Keratinocyte (primary cell): ENCODE measurements at regions not wholly inside any gene's neighbourhood (a gene's known extent, or its start where the extent isn't known, plus 50 kb on each side); places are given as distances from the start of the nearest gene placed in this dataset.

Source experiments
- DNase-seq: peaks from one replicate; pipeline ENCODE4 v3.0.0-alpha.2; 2011; ENCODE audit warnings: low read depth, missing footprints, low spot score
- FAIRE-seq: peaks from 2 replicates; lab custom pipeline; 2011; peaks lifted over from hg19 to GRCh38; lab: Jason Lieb, UNC
- H2AFZ ChIP-seq: 2 replicates; pipeline ENCODE4 v1.6.0; 2012; ENCODE audit warnings: low read length, control low read depth, inconsistent platforms; ENCODE audit not compliant: control insufficient read depth
- H3K27ac ChIP-seq: 2 replicates; pipeline ENCODE4 v1.5.1; 2011; ENCODE audit warnings: low read length; ENCODE audit not compliant: control insufficient read depth, insufficient read depth
- H3K27me3 ChIP-seq: 3 replicates; pipeline ENCODE4 v1.6.0; 2011; ENCODE audit warnings: low read length; ENCODE audit not compliant: control insufficient read depth, insufficient read depth; ENCODE audit errors: extremely low read depth
- H3K36me3 ChIP-seq, 2 experiments: 2 replicates in 1 of 2; 3 replicates in 1 of 2; pipeline ENCODE4 v1.5.1; 2011; ENCODE audit warnings: low read length in 2 of 2, mild to moderate bottlenecking in 1 of 2; ENCODE audit not compliant: control insufficient read depth in 2 of 2, insufficient read depth in 2 of 2; ENCODE audit errors: extremely low read depth in 1 of 2
- H3K4me1 ChIP-seq: 3 replicates; pipeline ENCODE4 v1.5.1; 2011; ENCODE audit warnings: low read length; ENCODE audit not compliant: control insufficient read depth, insufficient read depth; ENCODE audit errors: extremely low read depth
- H3K4me2 ChIP-seq: 3 replicates; pipeline ENCODE4 v1.6.0; 2011; ENCODE audit warnings: low read depth, low read length; ENCODE audit not compliant: control insufficient read depth, insufficient read depth; ENCODE audit errors: extremely low read depth
- H3K4me3 ChIP-seq, 3 experiments: fragments of 200-600 bp in 1 of 3; sonication (generic) in 1 of 3; 2 replicates in 2 of 3; 3 replicates in 1 of 3; pipeline ENCODE4 v1.5.1; 2011 to 2016; ENCODE audit warnings: low read length in 3 of 3, mild to moderate bottlenecking in 3 of 3, control low read depth in 2 of 3, inconsistent platforms in 1 of 3, low read depth in 1 of 3, mixed read lengths in 1 of 3, mixed run types in 1 of 3, moderate library complexity in 1 of 3; ENCODE audit not compliant: control insufficient read depth in 2 of 3, insufficient read depth in 2 of 3; ENCODE audit errors: extremely low read depth in 1 of 3
- H3K79me2 ChIP-seq: 2 replicates; pipeline ENCODE4 v1.6.0; 2012; ENCODE audit warnings: low read length; ENCODE audit not compliant: control insufficient read depth, insufficient read depth
- H3K9ac ChIP-seq: 3 replicates; pipeline ENCODE4 v1.6.0; 2011; ENCODE audit warnings: low read length; ENCODE audit not compliant: control insufficient read depth, insufficient read depth; ENCODE audit errors: extremely low read depth
- H3K9me1 ChIP-seq: 3 replicates; pipeline ENCODE4 v1.6.0; 2011; ENCODE audit warnings: low read length; ENCODE audit not compliant: control insufficient read depth, insufficient read depth; ENCODE audit errors: extremely low read depth
- H3K9me3 ChIP-seq: 2 replicates; pipeline ENCODE4 v1.5.1; 2012; ENCODE audit warnings: low read depth, low read length; ENCODE audit not compliant: control insufficient read depth
- H4K20me1 ChIP-seq: 3 replicates; pipeline ENCODE4 v1.6.0; 2011; ENCODE audit warnings: low read length; ENCODE audit not compliant: control insufficient read depth, insufficient read depth; ENCODE audit errors: extremely low read depth
- CTCF ChIP-seq, 3 experiments: IDR thresholded peaks in 1 of 3; conservative IDR thresholded peaks in 1 of 3; optimal IDR thresholded peaks in 1 of 3; 2 replicates in 2 of 3; 3 replicates in 1 of 3; pipeline versions ENCODE3 to v1.5.1; 2011; ENCODE audit warnings: low read length in 3 of 3, mild to moderate bottlenecking in 3 of 3, moderate library complexity in 2 of 3, control low read depth in 1 of 3, inconsistent platforms in 1 of 3; ENCODE audit not compliant: insufficient read depth in 2 of 3; ENCODE audit errors: extremely low read depth in 1 of 3
- EZH2 ChIP-seq: IDR thresholded peaks from one replicate; pipeline ENCODE4 v1.6.1; 2012; ENCODE audit warnings: inconsistent platforms, mild to moderate bottlenecking, low read length, moderate library complexity
- dilution Hi-C: fragments of 300-500 bp; cut with MboI; formaldehyde crosslinking; loops from one replicate; pipeline ENCODE4 v1.7.0; 2020; ENCODE audit warnings: low sequenced_read_pairs; ENCODE audit not compliant: extremely low pct_ligation_motif_present

- no peaks in the 10 kb centered on the region for H3K27me3 ChIP-seq
- H4K20me1 ChIP-seq: no peaks in the 10 kb centered on the region
These were observed 124.3 kb upstream of the PDE5A start for GRCh38 chr4:119752936-119753335.

GRCh38 chr4:119750771-119751170 is 122.2 kb upstream of the PDE5A start:
- Histone ChIP-seq H3K27me3 (no peaks in the 10 kb centered on the region), H3K4me3 (no peak overlapping the region), H3K9ac (no peak overlapping the region), H3K4me2 (no peak overlapping the region), H3K27ac (no peak overlapping the region), H2AFZ (no peak overlapping the region), H3K9me1 (no peaks in the 10 kb centered on the region), H3K79me2 (no peaks in the 10 kb centered on the region), H3K36me3 (no peaks in the 10 kb centered on the region), H3K9me3 (no peaks in the 10 kb centered on the region), H3K4me1 (no peaks in the 10 kb centered on the region), H4K20me1 (no peaks in the 10 kb centered on the region)
- dilution Hi-C loops: no loop called here
- FAIRE-seq (no peak), DNase-seq (no peak)
- TF ChIP-seq CTCF (optimal IDR thresholded peaks at IDR 0.05 in 1 of 3, IDR thresholded peaks at IDR 0.05 in 1 of 3, conservative IDR thresholded peaks at IDR 0.05 in 1 of 3; ENCODE audit: extremely low read depth in 1 of 3, insufficient read depth in 2 of 3, low read length in 3 of 3) (no peak), EZH2 (no peak)

More at GRCh38 chr4:119752936-119753335, 124.3 kb upstream of the PDE5A start:
- Histone ChIP-seq H3K9ac (no peak overlapping the region), H2AFZ (no peak overlapping the region), H3K36me3 (no peaks in the 10 kb centered on the region), H3K9me1 (no peaks in the 10 kb centered on the region), H3K4me2 (no peak overlapping the region), H3K9me3 (no peaks in the 10 kb centered on the region), H3K4me3 (no peak overlapping the region), H3K79me2 (no peaks in the 10 kb centered on the region), H3K4me1 (no peaks in the 10 kb centered on the region), H3K27ac (no peak overlapping the region)
- dilution Hi-C loops: no loop called here
- TF ChIP-seq CTCF (optimal IDR thresholded peaks at IDR 0.05 in 1 of 3, IDR thresholded peaks at IDR 0.05 in 1 of 3, conservative IDR thresholded peaks at IDR 0.05 in 1 of 3; ENCODE audit: extremely low read depth in 1 of 3, insufficient read depth in 2 of 3, low read length in 3 of 3): no peak
- no peak for TF ChIP-seq EZH2
- FAIRE-seq (no peak), DNase-seq (no peak)
